Mesodermal cell (in vitro differentiated cells): ENCODE measurements at regions not wholly inside any gene's neighbourhood (a gene's known extent, or its start where the extent isn't known, plus 50 kb on each side); places are given as distances from the start of the nearest gene placed in this dataset.
A peak's percentile ranks its signal among the peaks of the same experiment; 100 is the strongest.

Experiments used
- H3K27ac ChIP-seq: 2 replicates; pipeline ENCODE4 v1.7.0; 2013; ENCODE audit warnings: mild to moderate bottlenecking, low read depth, low read length, moderate library complexity; ENCODE audit not compliant: severe bottlenecking
- H3K36me3 ChIP-seq: 2 replicates; pipeline ENCODE4 v1.7.1; 2013; ENCODE audit warnings: mild to moderate bottlenecking, low read length, moderate library complexity; ENCODE audit not compliant: control insufficient read depth, insufficient read depth
- H3K4me1 ChIP-seq: one replicate; pipeline ENCODE4 v1.7.1; 2013; ENCODE audit warnings: mild to moderate bottlenecking, low read length; ENCODE audit not compliant: insufficient read depth, control insufficient read depth, poor library complexity, severe bottlenecking
- H3K4me3 ChIP-seq: 2 replicates; pipeline ENCODE4 v1.7.0; 2013; ENCODE audit warnings: low read length, control low read depth, mild to moderate bottlenecking; ENCODE audit not compliant: insufficient read depth, poor library complexity, severe bottlenecking; ENCODE audit errors: extremely low read depth
- H3K9me3 ChIP-seq: 2 replicates; pipeline ENCODE4 v1.7.1; 2013; ENCODE audit warnings: mild to moderate bottlenecking, low read length, moderate library complexity; ENCODE audit not compliant: control insufficient read depth
- WGBS, 2 experiments: methylation state at CpG; one replicate each; pipeline ENCODE4 v1.1.5; 2013; ENCODE audit warnings: missing lambda C conversion rate in 2 of 2; ENCODE audit not compliant: insufficient coverage in 2 of 2; 5-methylcytosine and 5-hydroxymethylcytosine counted together

DNA sequence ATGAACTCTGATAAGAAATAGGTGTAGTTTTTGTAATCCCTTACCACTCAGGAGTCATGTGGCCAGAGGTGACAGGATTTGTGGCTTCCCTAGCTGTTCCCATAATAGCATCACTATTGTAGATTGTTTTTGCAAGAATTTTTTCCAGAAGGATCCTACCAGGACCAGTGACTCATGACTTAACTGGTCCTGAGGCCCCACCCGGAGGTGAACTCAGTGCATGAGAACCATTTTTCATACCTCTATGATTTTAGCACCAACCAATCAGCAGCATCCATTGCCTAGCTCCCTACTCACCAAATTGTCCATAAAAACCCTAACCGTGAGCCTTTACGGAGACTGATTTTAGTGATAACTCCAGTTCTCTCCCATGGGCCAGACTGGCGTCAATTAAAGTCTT, 484.8 kb downstream of the PSAT1 start:
- Histone ChIP-seq H3K4me3 (no peak overlapping the region), H3K27ac (no peak overlapping the region), H3K4me1 (peaks cover 28% of the 10 kb centered on the region), H3K9me3 (no peaks in the 10 kb centered on the region), H3K36me3 (no peaks in the 10 kb centered on the region)
- 92% methylated on average over 3 of the region's 4 CpGs; no CpG with 5 or more reads in 1 of the 2 experiments for WGBS, 2 experiments

DNA sequence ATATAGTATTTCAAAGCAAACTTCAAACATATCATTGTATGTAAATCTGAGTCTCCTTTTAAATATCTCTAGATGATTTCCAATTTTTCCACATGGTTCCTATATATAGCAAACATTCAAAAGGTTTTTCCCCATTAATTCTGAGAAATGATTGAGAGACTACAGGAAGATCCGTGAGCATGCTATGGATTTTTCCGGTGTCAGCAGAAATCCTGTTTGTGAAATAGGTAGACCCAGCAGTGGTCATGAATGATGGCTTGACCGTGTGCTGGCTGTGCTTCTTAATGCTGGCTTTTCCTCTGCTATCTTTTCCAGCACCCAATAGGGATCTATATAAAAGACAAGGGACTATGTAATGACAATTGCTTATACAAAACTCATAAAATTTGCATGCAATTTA, 485.3 kb downstream of the PSAT1 start:
- no peaks in the 10 kb centered on the region for H3K9me3 ChIP-seq
- H3K4me3 ChIP-seq = no peak overlapping the region
- H3K4me1 ChIP-seq = peaks cover 33% of the 10 kb centered on the region
- no peaks in the 10 kb centered on the region for H3K36me3 ChIP-seq
- H3K27ac ChIP-seq = no peak overlapping the region
- WGBS, 2 experiments = 94% methylated on average over 2 of the region's 3 CpGs; no CpG with 5 or more reads in 1 of the 2 experiments

DNA sequence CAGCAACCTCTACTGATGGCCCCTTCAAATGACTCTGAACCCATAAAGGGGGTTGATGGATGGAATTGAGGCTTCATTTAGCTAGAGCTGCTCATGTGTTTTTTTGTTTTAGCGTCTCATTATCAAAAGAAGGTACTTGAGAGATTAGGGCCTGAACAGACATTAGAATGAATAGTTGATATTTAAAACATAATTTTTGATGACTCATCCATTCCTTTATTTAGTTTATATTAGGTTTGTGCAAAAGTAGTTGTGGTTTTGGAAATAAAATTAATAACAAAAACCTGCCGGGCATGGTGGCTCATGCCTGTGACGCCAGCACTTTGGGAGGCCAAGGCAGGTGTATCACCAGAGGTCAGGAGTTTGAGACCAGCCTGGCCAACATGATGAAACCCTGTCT, 485.9 kb downstream of the PSAT1 start:
- WGBS, 2 experiments = 100% methylated on average over 2 of the region's 3 CpGs
- Histone ChIP-seq H3K9me3 (no peaks in the 10 kb centered on the region), H3K4me1 (peaks cover 33% of the 10 kb centered on the region), H3K27ac (no peak overlapping the region), H3K36me3 (no peaks in the 10 kb centered on the region), H3K4me3 (no peak overlapping the region)

DNA sequence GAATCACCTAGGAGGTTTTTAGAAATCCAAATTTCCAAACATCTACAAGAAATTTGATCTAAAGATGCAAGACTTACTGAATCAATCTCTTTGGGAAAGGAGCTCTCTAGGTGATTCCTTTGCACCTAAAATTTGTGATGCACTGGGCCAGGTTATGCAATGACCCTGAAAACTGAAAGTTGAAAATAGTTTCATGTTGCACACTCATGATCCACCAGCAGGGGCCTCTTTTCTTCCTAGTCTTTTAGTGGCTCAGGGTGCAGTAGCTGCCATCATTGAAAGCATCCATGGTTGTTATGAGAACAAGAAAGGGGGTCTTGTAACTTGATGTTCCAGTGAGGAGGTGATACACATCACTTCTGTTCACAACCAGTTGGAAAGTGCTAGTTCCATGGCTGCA, 486.8 kb downstream of the PSAT1 start:
- Histone ChIP-seq H3K4me1 (peaks cover 35% of the 10 kb centered on the region), H3K36me3 (no peaks in the 10 kb centered on the region), H3K4me3 (no peak overlapping the region), H3K9me3 (no peaks in the 10 kb centered on the region), H3K27ac (no peak overlapping the region)

DNA sequence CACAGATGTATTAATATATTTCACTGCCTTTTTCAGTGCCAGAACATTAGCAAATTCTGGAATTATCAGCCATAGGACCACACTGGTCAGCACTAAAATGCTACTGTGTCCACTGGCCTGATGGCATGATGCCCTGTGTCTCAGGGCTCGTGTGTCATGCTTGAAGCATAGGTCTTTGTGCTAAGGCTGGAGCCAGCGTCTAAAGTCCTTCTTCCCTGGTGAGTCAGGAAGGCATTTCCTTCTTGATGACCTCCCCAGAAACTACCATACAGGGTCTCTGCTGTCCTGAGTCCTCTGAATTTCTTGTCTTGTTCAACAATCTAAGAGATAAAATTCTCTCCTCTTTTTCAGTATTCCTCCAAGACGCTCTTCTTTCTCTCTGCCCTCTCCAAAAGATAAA, 489.9 kb downstream of the PSAT1 start:
- peaks cover 22% of the 10 kb centered on the region for H3K4me1 ChIP-seq
- no peaks in the 10 kb centered on the region for H3K36me3 ChIP-seq
- WGBS, 2 experiments = 57 to 73% methylated on average over 1 to 2 of the region's 3 CpGs
- peak overlapping the region; percentile 58 for H3K27ac ChIP-seq
- no peak overlapping the region for H3K4me3 ChIP-seq
- H3K9me3 ChIP-seq = no peaks in the 10 kb centered on the region

DNA sequence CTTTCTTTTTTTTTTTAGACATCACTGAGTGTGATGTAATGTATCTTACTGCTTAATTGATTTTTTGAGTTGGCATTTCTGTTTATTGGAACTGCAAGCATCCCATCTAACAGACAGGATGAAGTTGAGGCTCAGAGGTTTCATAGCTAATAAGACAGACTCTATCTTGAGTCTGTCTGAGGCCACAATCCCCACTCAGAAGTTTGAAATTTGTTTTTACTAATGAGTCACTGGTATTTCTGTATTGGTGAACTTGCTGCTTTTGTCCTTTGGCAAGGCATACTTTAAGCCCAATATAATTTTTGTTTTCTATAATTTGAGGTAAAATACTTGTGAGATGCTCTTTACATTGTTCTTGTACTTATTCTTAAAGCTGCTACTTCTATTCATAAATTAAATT, 491.2 kb downstream of the PSAT1 start:
- Histone ChIP-seq H3K9me3 (no peaks in the 10 kb centered on the region), H3K4me3 (no peak overlapping the region), H3K4me1 (peaks cover 22% of the 10 kb centered on the region), H3K27ac (no peak overlapping the region), H3K36me3 (no peaks in the 10 kb centered on the region)

DNA sequence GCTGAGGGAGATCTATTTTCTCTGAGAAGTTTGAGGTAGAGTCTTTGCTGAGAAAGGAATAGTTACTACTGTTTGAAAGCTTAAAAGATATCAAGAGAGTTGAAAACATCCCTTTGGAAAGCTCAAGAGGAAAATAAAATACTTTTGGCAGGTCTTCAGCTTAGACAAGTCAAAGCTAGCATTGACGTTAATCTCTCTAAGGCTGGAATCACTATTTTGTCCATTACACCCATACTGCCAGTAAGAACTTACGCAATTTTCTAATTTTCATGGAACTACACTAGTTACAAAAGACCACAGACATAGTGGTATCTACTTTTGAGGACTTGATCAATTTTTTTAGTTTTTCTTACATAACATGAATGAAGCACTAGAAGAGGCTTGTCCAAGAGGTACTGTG, 494.9 kb downstream of the PSAT1 start:
- 88 to 100% methylated on average over 1 of the region's 2 CpGs for WGBS, 2 experiments
- Histone ChIP-seq H3K27ac (no peak overlapping the region), H3K36me3 (no peaks in the 10 kb centered on the region), H3K4me1 (peaks cover 12% of the 10 kb centered on the region), H3K4me3 (no peak overlapping the region), H3K9me3 (no peaks in the 10 kb centered on the region)

DNA sequence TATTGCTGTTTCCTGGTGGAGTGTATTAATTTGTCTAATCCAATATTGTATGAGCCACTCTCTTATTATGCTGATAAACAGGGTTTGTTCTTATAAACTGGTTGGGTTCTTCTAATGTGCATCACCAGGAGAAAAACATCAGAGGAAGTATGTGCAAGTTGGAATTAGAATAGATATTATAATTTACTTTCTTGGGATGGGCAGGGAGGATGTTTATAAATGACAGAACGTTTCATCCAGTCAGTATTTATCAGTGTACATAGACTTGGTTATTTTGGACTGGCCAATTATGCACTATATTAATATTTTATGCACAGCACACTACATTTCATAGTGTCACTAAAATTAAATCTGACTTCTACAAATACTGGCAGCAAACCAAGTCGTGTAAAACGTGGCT, 495.8 kb downstream of the PSAT1 start:
- Histone ChIP-seq H3K4me1 (peaks cover 5% of the 10 kb centered on the region), H3K27ac (no peak overlapping the region), H3K36me3 (no peaks in the 10 kb centered on the region), H3K4me3 (no peak overlapping the region), H3K9me3 (no peaks in the 10 kb centered on the region)
- WGBS, 2 experiments = 83 to 85% methylated on average over 2 of the region's 3 CpGs

DNA sequence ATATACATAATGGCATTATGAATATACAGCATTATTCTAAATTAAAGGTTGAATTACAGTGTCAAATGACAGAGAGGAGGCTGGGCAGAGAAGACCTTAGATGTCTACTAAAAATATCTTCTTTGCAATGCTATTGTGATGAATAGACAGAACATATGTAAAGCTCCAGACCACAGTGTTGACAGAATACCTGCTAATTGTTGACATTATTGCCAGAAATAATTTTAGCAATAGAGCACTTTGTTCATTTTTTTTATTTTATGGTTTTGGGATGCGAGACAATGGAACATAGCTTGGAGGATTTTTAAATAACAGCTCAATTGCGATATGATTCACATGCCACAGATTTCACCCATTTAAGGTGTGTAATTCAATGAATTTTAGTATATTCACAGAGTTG, 508.8 kb downstream of the PSAT1 start:
- no CpG with 5 or more reads among the region's 2 CpGs for WGBS, 2 experiments

DNA sequence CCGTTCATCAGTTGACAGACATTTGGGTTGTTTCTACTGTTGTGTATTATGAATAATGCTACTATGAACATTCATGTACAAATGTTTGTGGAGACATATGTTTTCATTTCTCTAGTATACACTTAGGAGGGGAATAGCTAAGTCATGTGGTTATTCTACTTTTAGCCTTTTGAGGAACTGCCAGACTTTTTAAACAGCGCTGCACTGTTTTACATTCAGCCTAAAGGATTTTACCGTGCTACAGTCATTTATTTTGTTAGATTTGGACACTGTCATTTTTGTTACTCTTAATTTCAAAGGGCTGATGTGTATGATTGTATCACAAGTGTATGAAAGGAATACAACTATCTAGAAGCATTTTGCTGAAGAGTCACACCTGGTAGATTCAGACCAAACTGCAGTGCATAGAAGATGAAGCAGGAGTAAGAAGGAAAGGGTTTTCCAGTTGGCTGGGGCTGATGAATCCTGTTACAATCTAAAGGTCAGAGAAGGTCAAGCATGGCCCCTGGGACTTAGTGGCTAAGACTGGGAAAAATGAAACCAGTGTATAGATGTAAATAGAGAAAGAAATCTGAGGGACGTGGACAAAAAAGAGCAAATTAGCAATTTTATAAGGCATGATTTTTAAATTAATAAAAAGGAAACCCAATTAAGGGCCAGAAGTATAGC, 509.7 kb downstream of the PSAT1 start:
- Histone ChIP-seq H3K27ac (no peak overlapping the region), H3K36me3 (no peaks in the 10 kb centered on the region), H3K4me3 (no peak overlapping the region), H3K9me3 (no peaks in the 10 kb centered on the region), H3K4me1 (peaks cover 2% of the 10 kb centered on the region)
- WGBS, 2 experiments = 100% methylated on average over 1 of the region's 4 CpGs; no CpG with 5 or more reads in 1 of the 2 experiments

More for the DNA sequence above, 508.8 kb downstream of the PSAT1 start:
- Histone ChIP-seq H3K4me1 (no peaks in the 10 kb centered on the region), H3K27ac (no peak overlapping the region), H3K36me3 (no peaks in the 10 kb centered on the region), H3K4me3 (no peak overlapping the region), H3K9me3 (no peaks in the 10 kb centered on the region)

DNA sequence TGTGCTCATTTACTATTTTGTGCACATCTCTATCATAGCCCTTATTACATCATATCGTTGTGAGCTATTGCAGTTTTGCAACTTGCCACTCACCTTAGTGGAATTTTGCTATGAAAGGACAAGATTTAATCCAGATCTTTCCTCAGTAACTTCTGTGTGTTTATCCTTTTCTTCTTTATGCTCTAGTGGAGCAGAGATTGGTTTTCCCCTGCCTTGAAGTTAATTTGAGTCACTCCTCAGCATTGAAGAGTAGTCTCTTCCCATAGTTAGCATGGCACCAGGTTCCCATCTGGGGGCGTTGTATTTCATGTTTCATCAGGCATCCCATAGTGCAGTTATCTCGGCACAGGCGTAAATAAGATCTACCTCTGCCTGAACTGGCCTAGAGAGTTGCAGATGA, 510.4 kb downstream of the PSAT1 start:
- WGBS, 2 experiments = 90 to 92% methylated on average over 3 of the region's 4 CpGs
- Histone ChIP-seq H3K36me3 (no peaks in the 10 kb centered on the region), H3K9me3 (no peaks in the 10 kb centered on the region), H3K4me1 (peaks cover 4% of the 10 kb centered on the region), H3K4me3 (no peak overlapping the region), H3K27ac (no peak overlapping the region)
